ENCODE measurements at regions not wholly inside any gene's neighbourhood (a gene's known extent, or its start where the extent isn't known, plus 50 kb on each side); places are given as distances from the start of the nearest gene placed in this dataset.

- Mint-ChIP-seq H3K4me1 (no peaks in the 10 kb centered on the region), H3K36me3 (ENCODE audit: low read depth) (no peaks in the 10 kb centered on the region), H3K27ac (no peak overlapping the region), H3K4me3 (no peak overlapping the region), H3K9me3 (peaks cover 4% of the 10 kb centered on the region), H3K27me3 (no peaks in the 10 kb centered on the region)
- intact Hi-C loops (cut with micrococcal nuclease) = no loop called here
- DNase-seq = no peak
These were observed 804.0 kb downstream of the C6orf118 start for GRCh38 chr6:164505425-164505824.

GRCh38 chr6:164502833-164503232 lies 806.6 kb downstream of the C6orf118 start:
- Mint-ChIP-seq H3K9me3 (peaks cover 4% of the 10 kb centered on the region), H3K36me3 (ENCODE audit: low read depth) (no peaks in the 10 kb centered on the region), H3K4me1 (no peaks in the 10 kb centered on the region), H3K4me3 (no peak overlapping the region), H3K27ac (no peak overlapping the region), H3K27me3 (no peaks in the 10 kb centered on the region)
- intact Hi-C loops (cut with micrococcal nuclease) = no loop called here
- DNase-seq = no peak

GRCh38 chr6:164495882-164496495 lies 813.4 kb downstream of the C6orf118 start:
- H3K4me1 Mint-ChIP-seq = no peaks in the 10 kb centered on the region
- no peaks in the 10 kb centered on the region for H3K36me3 Mint-ChIP-seq (ENCODE audit: low read depth)
- DNase-seq = no peak
- intact Hi-C loops (cut with micrococcal nuclease) = no loop called here
- H3K4me3 Mint-ChIP-seq = no peak overlapping the region
- peaks cover 9% of the 10 kb centered on the region for H3K9me3 Mint-ChIP-seq
- H3K27me3 Mint-ChIP-seq = no peaks in the 10 kb centered on the region
- H3K27ac Mint-ChIP-seq = no peak overlapping the region

GRCh38 chr6:164478426-164478825 lies 831.0 kb downstream of the C6orf118 start:
- Mint-ChIP-seq H3K27ac (no peak overlapping the region), H3K4me3 (no peak overlapping the region), H3K9me3 (no peaks in the 10 kb centered on the region), H3K36me3 (ENCODE audit: low read depth) (no peaks in the 10 kb centered on the region), H3K4me1 (no peaks in the 10 kb centered on the region), H3K27me3 (no peaks in the 10 kb centered on the region)
- DNase-seq = no peak
- intact Hi-C loops (cut with micrococcal nuclease) = no loop called here

- Mint-ChIP-seq H3K4me3 (no peak overlapping the region), H3K27ac (no peak overlapping the region), H3K27me3 (no peaks in the 10 kb centered on the region), H3K9me3 (no peaks in the 10 kb centered on the region), H3K4me1 (no peaks in the 10 kb centered on the region), H3K36me3 (ENCODE audit: low read depth) (no peaks in the 10 kb centered on the region)
- no peak for DNase-seq
- intact Hi-C loops (cut with micrococcal nuclease) = no loop called here
These were observed 831.6 kb downstream of the C6orf118 start for GRCh38 chr6:164477790-164478189.

- Mint-ChIP-seq H3K4me1 (no peaks in the 10 kb centered on the region), H3K27ac (no peak overlapping the region), H3K36me3 (ENCODE audit: low read depth) (no peaks in the 10 kb centered on the region), H3K27me3 (no peaks in the 10 kb centered on the region), H3K4me3 (no peak overlapping the region), H3K9me3 (no peaks in the 10 kb centered on the region)
- no peak for DNase-seq
- intact Hi-C loops (cut with micrococcal nuclease) = no loop called here
These were observed 832.3 kb downstream of the C6orf118 start for GRCh38 chr6:164477101-164477500.

- Mint-ChIP-seq H3K27me3 (no peaks in the 10 kb centered on the region), H3K27ac (no peak overlapping the region), H3K9me3 (peaks cover 5% of the 10 kb centered on the region), H3K4me3 (no peak overlapping the region), H3K4me1 (no peaks in the 10 kb centered on the region), H3K36me3 (ENCODE audit: low read depth) (no peaks in the 10 kb centered on the region)
- no peak for DNase-seq
- intact Hi-C loops (cut with micrococcal nuclease) = no loop called here
These were observed 840.0 kb downstream of the C6orf118 start for GRCh38 chr6:164469276-164469949.

- intact Hi-C loops (cut with micrococcal nuclease) = no loop called here
- no peaks in the 10 kb centered on the region for H3K9me3 Mint-ChIP-seq
- no peak for DNase-seq
- no peaks in the 10 kb centered on the region for H3K4me1 Mint-ChIP-seq
- H3K36me3 Mint-ChIP-seq (ENCODE audit: low read depth) = no peaks in the 10 kb centered on the region
- no peaks in the 10 kb centered on the region for H3K27me3 Mint-ChIP-seq
- no peak overlapping the region for H3K4me3 Mint-ChIP-seq
- no peak overlapping the region for H3K27ac Mint-ChIP-seq
These were observed 853.6 kb downstream of the C6orf118 start for GRCh38 chr6:164455835-164456234.

GRCh38 chr6:164453835-164454234 lies 855.6 kb downstream of the C6orf118 start:
- no peak overlapping the region for H3K4me3 Mint-ChIP-seq
- intact Hi-C loops (cut with micrococcal nuclease) = no loop called here
- no peak overlapping the region for H3K27ac Mint-ChIP-seq
- no peaks in the 10 kb centered on the region for H3K36me3 Mint-ChIP-seq (ENCODE audit: low read depth)
- no peaks in the 10 kb centered on the region for H3K27me3 Mint-ChIP-seq
- no peaks in the 10 kb centered on the region for H3K9me3 Mint-ChIP-seq
- no peaks in the 10 kb centered on the region for H3K4me1 Mint-ChIP-seq
- no peak for DNase-seq

GRCh38 chr6:164442572-164442971 lies 866.8 kb downstream of the C6orf118 start:
- intact Hi-C loops (cut with micrococcal nuclease) = no loop called here
- H3K4me3 Mint-ChIP-seq = no peak overlapping the region
- no peaks in the 10 kb centered on the region for H3K27me3 Mint-ChIP-seq
- no peak for DNase-seq
- no peak overlapping the region for H3K27ac Mint-ChIP-seq
- H3K36me3 Mint-ChIP-seq (ENCODE audit: low read depth) = no peaks in the 10 kb centered on the region
- H3K4me1 Mint-ChIP-seq = no peaks in the 10 kb centered on the region
- peaks cover 10% of the 10 kb centered on the region for H3K9me3 Mint-ChIP-seq

- H3K9me3 Mint-ChIP-seq = peaks cover 10% of the 10 kb centered on the region
- H3K4me1 Mint-ChIP-seq = no peaks in the 10 kb centered on the region
- intact Hi-C loops (cut with micrococcal nuclease) = no loop called here
- no peak for DNase-seq
- H3K4me3 Mint-ChIP-seq = no peak overlapping the region
- H3K27ac Mint-ChIP-seq = no peak overlapping the region
- no peaks in the 10 kb centered on the region for H3K36me3 Mint-ChIP-seq (ENCODE audit: low read depth)
- H3K27me3 Mint-ChIP-seq = no peaks in the 10 kb centered on the region
These were observed 870.1 kb downstream of the C6orf118 start for GRCh38 chr6:164439331-164439730.

GRCh38 chr6:164436976-164437375 lies 872.4 kb downstream of the C6orf118 start:
- Mint-ChIP-seq H3K27me3 (no peaks in the 10 kb centered on the region), H3K4me3 (no peak overlapping the region), H3K9me3 (peaks cover 6% of the 10 kb centered on the region), H3K4me1 (no peaks in the 10 kb centered on the region), H3K27ac (no peak overlapping the region), H3K36me3 (ENCODE audit: low read depth) (no peaks in the 10 kb centered on the region)
- intact Hi-C loops (cut with micrococcal nuclease) = no loop called here
- no peak for DNase-seq

- DNase-seq = no peak
- intact Hi-C loops (cut with micrococcal nuclease) = no loop called here
- Mint-ChIP-seq H3K27me3 (no peaks in the 10 kb centered on the region), H3K9me3 (peaks cover 5% of the 10 kb centered on the region), H3K4me1 (no peaks in the 10 kb centered on the region), H3K27ac (no peak overlapping the region), H3K36me3 (ENCODE audit: low read depth) (no peaks in the 10 kb centered on the region), H3K4me3 (no peak overlapping the region)
These were observed 881.5 kb downstream of the C6orf118 start for GRCh38 chr6:164427728-164428402.

- no peak overlapping the region for H3K4me3 Mint-ChIP-seq
- no peaks in the 10 kb centered on the region for H3K4me1 Mint-ChIP-seq
- H3K9me3 Mint-ChIP-seq = peaks cover 16% of the 10 kb centered on the region
- no peaks in the 10 kb centered on the region for H3K36me3 Mint-ChIP-seq (ENCODE audit: low read depth)
- H3K27ac Mint-ChIP-seq = no peak overlapping the region
- intact Hi-C loops (cut with micrococcal nuclease) = no loop called here
- H3K27me3 Mint-ChIP-seq = no peaks in the 10 kb centered on the region
- DNase-seq = no peak
These were observed 884.9 kb downstream of the C6orf118 start for GRCh38 chr6:164424489-164424888.
